ENCODE measurements at regions not wholly inside any gene's neighbourhood (a gene's known extent, or its start where the extent isn't known, plus 50 kb on each side); places are given as distances from the start of the nearest gene placed in this dataset.
"Not testable (repeated sequence)": the region's sequence is repeated elsewhere in the genome, so short reads cannot be mapped to it uniquely, and the experiment has no call there.

GRCh38 chr21:35737899-35738346 lies 322.4 kb downstream of the SETD4 start:
- DNase-seq: no peak

- no peak for DNase-seq
These were observed 322.9 kb downstream of the SETD4 start for GRCh38 chr21:35737449-35737848.

GRCh38 chr21:35732788-35733187 lies 327.5 kb downstream of the SETD4 start:
- no peak for DNase-seq

- DNase-seq: no peak
These were observed 330.0 kb downstream of the SETD4 start for GRCh38 chr21:35730325-35730724.

GRCh38 chr21:35727830-35728229 lies 332.5 kb downstream of the SETD4 start:
- DNase-seq: no peak

GRCh38 chr21:35724156-35724555 lies 336.2 kb downstream of the SETD4 start:
- no peak for DNase-seq

- DNase-seq: no peak
These were observed 338.6 kb downstream of the SETD4 start for GRCh38 chr21:35721701-35722100.

- no peak for DNase-seq
These were observed 340.1 kb downstream of the SETD4 start for GRCh38 chr21:35720208-35720731.

- no peak for DNase-seq
These were observed 341.2 kb downstream of the SETD4 start for GRCh38 chr21:35719080-35719479.

- DNase-seq: no peak
These were observed 343.3 kb downstream of the SETD4 start for GRCh38 chr21:35716876-35717565.

- DNase-seq: no peak
These were observed 346.4 kb downstream of the SETD4 start for GRCh38 chr21:35713914-35714313.

GRCh38 chr21:35711661-35712060 lies 348.7 kb downstream of the SETD4 start:
- DNase-seq: no peak

- no peak for DNase-seq
These were observed 349.1 kb downstream of the SETD4 start for GRCh38 chr21:35711213-35711612.

GRCh38 chr21:35709990-35710389 lies 350.3 kb downstream of the SETD4 start:
- not testable (repeated sequence) for DNase-seq

- DNase-seq: no peak
These were observed 354.4 kb downstream of the SETD4 start for GRCh38 chr21:35705888-35706287.

GRCh38 chr21:35705237-35705887 lies 355.0 kb downstream of the SETD4 start:
- DNase-seq: no peak

GRCh38 chr21:35703704-35704103 lies 356.6 kb downstream of the SETD4 start:
- DNase-seq: no peak

GRCh38 chr21:35699361-35699760 lies 361.0 kb downstream of the SETD4 start:
- no peak for DNase-seq

GRCh38 chr21:35697321-35697808 lies 363.0 kb downstream of the SETD4 start:
- DNase-seq: no peak

- no peak for DNase-seq
These were observed 363.7 kb downstream of the SETD4 start for GRCh38 chr21:35696644-35697043.

- DNase-seq: no peak
These were observed 368.0 kb downstream of the SETD4 start for GRCh38 chr21:35692311-35692710.

- DNase-seq: no peak
These were observed 369.9 kb downstream of the SETD4 start for GRCh38 chr21:35690436-35690835.

- DNase-seq: no peak
These were observed 374.2 kb downstream of the SETD4 start for GRCh38 chr21:35686156-35686555.

GRCh38 chr21:35683664-35684304 lies 376.5 kb downstream of the SETD4 start:
- no peak for DNase-seq
